Fibroblast of the aortic adventitia (primary cell): ENCODE measurements at regions not wholly inside any gene's neighbourhood (a gene's known extent, or its start where the extent isn't known, plus 50 kb on each side); places are given as distances from the start of the nearest gene placed in this dataset.

Experiments used
- DNase-seq: peaks from one replicate; pipeline ENCODE4 v3.0.0-alpha.2; 2010; ENCODE audit warnings: low read depth
- H3K4me3 ChIP-seq: 2 replicates; pipeline ENCODE4 v1.5.1; 2011; ENCODE audit warnings: low read depth, mild to moderate bottlenecking, control low read depth, low read length, moderate library complexity
- CTCF ChIP-seq: IDR thresholded peaks from 2 replicates; pipeline ENCODE4 v1.5.1; 2011; ENCODE audit warnings: mild to moderate bottlenecking, low read length, control low read depth, inconsistent platforms; ENCODE audit not compliant: insufficient read depth

GRCh38 chr9:79985772-79986171, 414.0 kb downstream of the TLE4 start:
- H3K4me3 ChIP-seq = no peak overlapping the region
- no peak for TF ChIP-seq CTCF
- DNase-seq = no peak

GRCh38 chr9:79985264-79985663, 413.5 kb downstream of the TLE4 start:
- no peak for DNase-seq
- TF ChIP-seq CTCF = no peak
- no peak overlapping the region for H3K4me3 ChIP-seq

GRCh38 chr9:79984429-79985067, 412.8 kb downstream of the TLE4 start:
- no peak for TF ChIP-seq CTCF
- no peak overlapping the region for H3K4me3 ChIP-seq
- DNase-seq = no peak

- DNase-seq = no peak
- no peak for TF ChIP-seq CTCF
- no peak overlapping the region for H3K4me3 ChIP-seq
These were observed 408.7 kb downstream of the TLE4 start for GRCh38 chr9:79980432-79980831.

- peak; percentile 22 for DNase-seq
- no peak overlapping the region for H3K4me3 ChIP-seq
- no peak for TF ChIP-seq CTCF
These were observed 405.9 kb downstream of the TLE4 start for GRCh38 chr9:79977510-79978197.

- TF ChIP-seq CTCF = no peak
- H3K4me3 ChIP-seq = no peak overlapping the region
- no peak for DNase-seq
These were observed 405.3 kb downstream of the TLE4 start for GRCh38 chr9:79977074-79977435.
